ENCODE measurements at regions not wholly inside any gene's neighbourhood (a gene's known extent, or its start where the extent isn't known, plus 50 kb on each side); places are given as distances from the start of the nearest gene placed in this dataset.
A peak's percentile ranks its signal among the peaks of the same experiment; 100 is the strongest.

- H3K9ac ChIP-seq (ENCODE audit: low read length in 3 of 3), result no peak overlapping the region
- no peaks in the 10 kb centered on the region for H3K36me3 ChIP-seq (ENCODE audit: control insufficient read depth in 2 of 3, insufficient read depth in 3 of 3, low read length in 3 of 3)
- H3K4me3 ChIP-seq (ENCODE audit: low read length in 3 of 3), result no peak overlapping the region
- peak; percentile 26 to 75 (median 40) for DNase-seq
- intact Hi-C loops (cut with DNase I), result no loop called here
- TF ChIP-seq, protein P1, sequence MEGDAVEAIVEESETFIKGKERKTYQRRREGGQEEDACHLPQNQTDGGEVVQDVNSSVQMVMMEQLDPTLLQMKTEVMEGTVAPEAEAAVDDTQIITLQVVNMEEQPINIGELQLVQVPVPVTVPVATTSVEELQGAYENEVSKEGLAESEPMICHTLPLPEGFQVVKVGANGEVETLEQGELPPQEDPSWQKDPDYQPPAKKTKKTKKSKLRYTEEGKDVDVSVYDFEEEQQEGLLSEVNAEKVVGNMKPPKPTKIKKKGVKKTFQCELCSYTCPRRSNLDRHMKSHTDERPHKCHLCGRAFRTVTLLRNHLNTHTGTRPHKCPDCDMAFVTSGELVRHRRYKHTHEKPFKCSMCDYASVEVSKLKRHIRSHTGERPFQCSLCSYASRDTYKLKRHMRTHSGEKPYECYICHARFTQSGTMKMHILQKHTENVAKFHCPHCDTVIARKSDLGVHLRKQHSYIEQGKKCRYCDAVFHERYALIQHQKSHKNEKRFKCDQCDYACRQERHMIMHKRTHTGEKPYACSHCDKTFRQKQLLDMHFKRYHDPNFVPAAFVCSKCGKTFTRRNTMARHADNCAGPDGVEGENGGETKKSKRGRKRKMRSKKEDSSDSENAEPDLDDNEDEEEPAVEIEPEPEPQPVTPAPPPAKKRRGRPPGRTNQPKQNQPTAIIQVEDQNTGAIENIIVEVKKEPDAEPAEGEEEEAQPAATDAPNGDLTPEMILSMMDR (IDR thresholded peaks at IDR 0.05; ENCODE audit: borderline replicate concordance, extremely low read depth, insufficient read depth), result no peak
- H3K9me3 ChIP-seq (ENCODE audit: control insufficient read depth in 2 of 3, insufficient read depth in 1 of 3, low read length in 3 of 3), result no peaks in the 10 kb centered on the region
- FAIRE-seq, result no peak
- no peak overlapping the region for H3K27ac ChIP-seq (ENCODE audit: low read depth in 2 of 2, low read length in 2 of 2)
- H3K27me3 ChIP-seq (ENCODE audit: control insufficient read depth, insufficient read depth, low read length), result peaks cover 9% of the 10 kb centered on the region
- no peaks in the 10 kb centered on the region for H3K4me1 ChIP-seq (ENCODE audit: control insufficient read depth in 2 of 3, insufficient read depth in 2 of 3, low read depth in 1 of 3, low read length in 3 of 3)
Measured at GRCh38 chr3:10707400-10708215, 108.4 kb upstream of the SLC6A11 start.

GRCh38 chr3:10708216-10708893, 107.7 kb upstream of the SLC6A11 start:
- peaks cover 9% of the 10 kb centered on the region for H3K27me3 ChIP-seq (ENCODE audit: control insufficient read depth, insufficient read depth, low read length)
- FAIRE-seq, result no peak
- intact Hi-C loops (cut with DNase I), result no loop called here

GRCh38 chr3:10709110-10709781, 106.8 kb upstream of the SLC6A11 start:
- no peak for FAIRE-seq
- H3K27me3 ChIP-seq (ENCODE audit: control insufficient read depth, insufficient read depth, low read length), result peaks cover 9% of the 10 kb centered on the region
- DNase-seq, result no peak
- no peak overlapping the region for H3K4me3 ChIP-seq (ENCODE audit: low read length in 3 of 3)
- H3K36me3 ChIP-seq (ENCODE audit: control insufficient read depth in 2 of 3, insufficient read depth in 3 of 3, low read length in 3 of 3), result no peaks in the 10 kb centered on the region
- H3K27ac ChIP-seq (ENCODE audit: low read depth in 2 of 2, low read length in 2 of 2), result no peak overlapping the region
- H3K9me3 ChIP-seq (ENCODE audit: control insufficient read depth in 2 of 3, insufficient read depth in 1 of 3, low read length in 3 of 3), result no peaks in the 10 kb centered on the region
- no peak overlapping the region for H3K9ac ChIP-seq (ENCODE audit: low read length in 3 of 3)
- TF ChIP-seq, protein P1 (IDR thresholded peaks at IDR 0.05; ENCODE audit: borderline replicate concordance, extremely low read depth, insufficient read depth), result no peak
- H3K4me1 ChIP-seq (ENCODE audit: control insufficient read depth in 2 of 3, insufficient read depth in 2 of 3, low read depth in 1 of 3, low read length in 3 of 3), result no peaks in the 10 kb centered on the region
- intact Hi-C loops (cut with DNase I), result no loop called here

More at GRCh38 chr3:10708216-10708893, 107.7 kb upstream of the SLC6A11 start:
- no peak overlapping the region for H3K9ac ChIP-seq (ENCODE audit: low read length in 3 of 3)
- H3K27ac ChIP-seq (ENCODE audit: low read depth in 2 of 2, low read length in 2 of 2), result no peak overlapping the region
- H3K36me3 ChIP-seq (ENCODE audit: control insufficient read depth in 2 of 3, insufficient read depth in 3 of 3, low read length in 3 of 3), result no peaks in the 10 kb centered on the region
- TF ChIP-seq, protein P1 (IDR thresholded peaks at IDR 0.05; ENCODE audit: borderline replicate concordance, extremely low read depth, insufficient read depth), result no peak
- peak in 1 of 5 donors; percentile 59 for DNase-seq
- no peaks in the 10 kb centered on the region for H3K4me1 ChIP-seq (ENCODE audit: control insufficient read depth in 2 of 3, insufficient read depth in 2 of 3, low read depth in 1 of 3, low read length in 3 of 3)
- no peak overlapping the region for H3K4me3 ChIP-seq (ENCODE audit: low read length in 3 of 3)
- no peaks in the 10 kb centered on the region for H3K9me3 ChIP-seq (ENCODE audit: control insufficient read depth in 2 of 3, insufficient read depth in 1 of 3, low read length in 3 of 3)

Data from kidney (tissue), 13 donors.